ENCODE measurements at regions not wholly inside any gene's neighbourhood (a gene's known extent, or its start where the extent isn't known, plus 50 kb on each side); places are given as distances from the start of the nearest gene placed in this dataset.

GRCh38 chr2:226581004-226581403, 218.6 kb downstream of the IRS1 start (continued):
- TF ChIP-seq PRDM15 (CRISPR knock-in tag; IDR thresholded peaks at IDR 0.05), result no peak
- no peak for TF ChIP-seq DNMT1 (CRISPR knock-in tag; IDR thresholded peaks at IDR 0.05)
- no peak for TF ChIP-seq FIP1L1 (IDR thresholded peaks at IDR 0.05; ENCODE audit: borderline replicate concordance, insufficient read depth, low read depth, low read length)
- TF ChIP-seq ERF (CRISPR knock-in tag; IDR thresholded peaks at IDR 0.05), result peak; percentile 46
- TF ChIP-seq ZNF180 (CRISPR knock-in tag; IDR thresholded peaks at IDR 0.05; ENCODE audit: borderline replicate concordance, low read depth), result no peak
- TF ChIP-seq NFYC (CRISPR knock-in tag; IDR thresholded peaks at IDR 0.05), result no peak
- no peak for TF ChIP-seq ZNF766 (CRISPR knock-in tag; IDR thresholded peaks at IDR 0.05; ENCODE audit: borderline replicate concordance)
- no peak for TF ChIP-seq FOXM1 (CRISPR knock-in tag; IDR thresholded peaks at IDR 0.05)
- TF ChIP-seq GABPB1 (CRISPR knock-in tag; IDR thresholded peaks at IDR 0.05), result no peak
- no peak for TF ChIP-seq ZNF280B (CRISPR knock-in tag; IDR thresholded peaks at IDR 0.05; ENCODE audit: borderline replicate concordance)
- TF ChIP-seq TEAD2 (CRISPR knock-in tag; IDR thresholded peaks at IDR 0.05), result no peak
- no peak for TF ChIP-seq NKX3-1 (CRISPR knock-in tag; IDR thresholded peaks at IDR 0.05)
- TF ChIP-seq ZNF629 (CRISPR knock-in tag; conservative IDR thresholded peaks at IDR 0.05), result no peak
- no peak for TF ChIP-seq HOXA3 (CRISPR knock-in tag; IDR thresholded peaks at IDR 0.05)
- TF ChIP-seq KDM4B (CRISPR knock-in tag; IDR thresholded peaks at IDR 0.05), result 0 out of 2 replicates have a peak, but pooled peaks have one; percentile 18
- no peak for TF ChIP-seq RARG (CRISPR knock-in tag; IDR thresholded peaks at IDR 0.05; ENCODE audit: low read depth)
- TF ChIP-seq SNAI1 (CRISPR knock-in tag; IDR thresholded peaks at IDR 0.05; ENCODE audit: borderline replicate concordance), result no peak
- no peak for TF ChIP-seq TMF1 (CRISPR knock-in tag; IDR thresholded peaks at IDR 0.05; ENCODE audit: low read depth)
- peak; percentile 26; the same call in 1 of the 2 replicates for TF ChIP-seq HNF1B (CRISPR knock-in tag; IDR thresholded peaks at IDR 0.05)
- TF ChIP-seq REPIN1 (CRISPR knock-in tag; IDR thresholded peaks at IDR 0.05; ENCODE audit: borderline replicate concordance, low read depth), result no peak
- no peak for TF ChIP-seq MYC (CRISPR knock-in tag; IDR thresholded peaks at IDR 0.05; ENCODE audit: borderline replicate concordance)
- TF ChIP-seq ZNF749 (CRISPR knock-in tag; IDR thresholded peaks at IDR 0.05; ENCODE audit: borderline replicate concordance), result no peak
- TF ChIP-seq JUN (CRISPR knock-in tag; IDR thresholded peaks at IDR 0.05), result no peak
- no peak for TF ChIP-seq ZNF274 (CRISPR knock-in tag; IDR thresholded peaks at IDR 0.05)
